HG02870 (cell line): ENCODE measurements at regions not wholly inside any gene's neighbourhood (a gene's known extent, or its start where the extent isn't known, plus 50 kb on each side); places are given as distances from the start of the nearest gene placed in this dataset.

Experiments used
- ATAC-seq: cut with Tn5 transposase; IDR thresholded peaks from one replicate; pipeline ENCODE4 v1.9.1; 2021; ENCODE audit warnings: mild to moderate bottlenecking, moderate library complexity; ENCODE audit not compliant: unreplicated experiment

GRCh38 chr3:182052332-182052731 is 340.6 kb downstream of the SOX2 start:
- no peak for ATAC-seq

GRCh38 chr3:182052757-182053156 is 341.0 kb downstream of the SOX2 start:
- ATAC-seq, result no peak

- ATAC-seq, result peak; percentile 79
Observed at GRCh38 chr3:182058488-182058887, 346.8 kb downstream of the SOX2 start.

GRCh38 chr3:182063742-182064141 is 352.0 kb downstream of the SOX2 start:
- no peak for ATAC-seq

- no peak for ATAC-seq
Observed at GRCh38 chr3:182067423-182067822, 355.7 kb downstream of the SOX2 start.

GRCh38 chr3:182078316-182078715 is 366.6 kb downstream of the SOX2 start:
- ATAC-seq, result no peak

- no peak for ATAC-seq
Observed at GRCh38 chr3:182078929-182079328, 367.2 kb downstream of the SOX2 start.

- ATAC-seq, result no peak
Observed at GRCh38 chr3:182081096-182081495, 369.4 kb downstream of the SOX2 start.

GRCh38 chr3:182083112-182083511 is 371.4 kb downstream of the SOX2 start:
- no peak for ATAC-seq

- no peak for ATAC-seq
Observed at GRCh38 chr3:182092662-182093262, 381.0 kb downstream of the SOX2 start.

- ATAC-seq, result no peak
Observed at GRCh38 chr3:182094321-182094720, 382.6 kb downstream of the SOX2 start.

- ATAC-seq, result no peak
Observed at GRCh38 chr3:182104881-182105280, 393.2 kb downstream of the SOX2 start.

GRCh38 chr3:182105875-182106274 is 394.1 kb downstream of the SOX2 start:
- no peak for ATAC-seq

GRCh38 chr3:182108371-182108770 is 396.6 kb downstream of the SOX2 start:
- ATAC-seq, result no peak

- no peak for ATAC-seq
Observed at GRCh38 chr3:182111967-182112366, 400.2 kb downstream of the SOX2 start.

- ATAC-seq, result no peak
Observed at GRCh38 chr3:182115328-182116015, 403.7 kb downstream of the SOX2 start.

- no peak for ATAC-seq
Observed at GRCh38 chr3:182116386-182116785, 404.7 kb downstream of the SOX2 start.

GRCh38 chr3:182117131-182117530 is 405.4 kb downstream of the SOX2 start:
- no peak for ATAC-seq

GRCh38 chr3:182117583-182117982 is 405.9 kb downstream of the SOX2 start:
- no peak for ATAC-seq

GRCh38 chr3:182118066-182118465 is 406.3 kb downstream of the SOX2 start:
- no peak for ATAC-seq

- ATAC-seq, result no peak
Observed at GRCh38 chr3:182121401-182121800, 409.7 kb downstream of the SOX2 start.

GRCh38 chr3:182122779-182123178 is 411.1 kb downstream of the SOX2 start:
- no peak for ATAC-seq

- ATAC-seq, result no peak
Observed at GRCh38 chr3:182124187-182124586, 412.5 kb downstream of the SOX2 start.
